SK-N-DZ (cell line): ENCODE measurements at regions not wholly inside any gene's neighbourhood (a gene's known extent, or its start where the extent isn't known, plus 50 kb on each side); places are given as distances from the start of the nearest gene placed in this dataset.
"Not testable (repeated sequence)": the region's sequence is repeated elsewhere in the genome, so short reads cannot be mapped to it uniquely, and the experiment has no call there.

Experiments
- DNase-seq: peaks from one replicate; pipeline ENCODE4 v3.0.0-alpha.2; 2015; ENCODE audit warnings: low spot score

GRCh38 chr4:26208237-26208994, 112.4 kb upstream of the RBPJ start:
- DNase-seq, result no peak

GRCh38 chr4:26209378-26209777, 111.4 kb upstream of the RBPJ start:
- DNase-seq, result not testable (repeated sequence)

- no peak for DNase-seq
Observed at GRCh38 chr4:26212528-26212927, 108.3 kb upstream of the RBPJ start.

- no peak for DNase-seq
Observed at GRCh38 chr4:26213317-26213716, 107.5 kb upstream of the RBPJ start.

GRCh38 chr4:26214994-26215393, 105.8 kb upstream of the RBPJ start:
- DNase-seq, result no peak

- no peak for DNase-seq
Observed at GRCh38 chr4:26215725-26216124, 105.1 kb upstream of the RBPJ start.

GRCh38 chr4:26217481-26217880, 103.3 kb upstream of the RBPJ start:
- no peak for DNase-seq

GRCh38 chr4:26217961-26218676, 102.7 kb upstream of the RBPJ start:
- no peak for DNase-seq

- peak; percentile 79 for DNase-seq
Observed at GRCh38 chr4:26218677-26219605, 101.9 kb upstream of the RBPJ start.

- DNase-seq, result no peak
Observed at GRCh38 chr4:26220696-26221095, 100.1 kb upstream of the RBPJ start.

GRCh38 chr4:26223155-26223554, 97.7 kb upstream of the RBPJ start:
- DNase-seq, result no peak

- DNase-seq, result peak; percentile 77
Observed at GRCh38 chr4:26226629-26227376, 94.0 kb upstream of the RBPJ start.

- DNase-seq, result peak; percentile 90
Observed at GRCh38 chr4:26227601-26228229, 93.1 kb upstream of the RBPJ start.

- no peak for DNase-seq
Observed at GRCh38 chr4:26228883-26229282, 91.9 kb upstream of the RBPJ start.

GRCh38 chr4:26229974-26230373, 90.8 kb upstream of the RBPJ start:
- no peak for DNase-seq

- no peak for DNase-seq
Observed at GRCh38 chr4:26233350-26233749, 87.5 kb upstream of the RBPJ start.

- DNase-seq, result no peak
Observed at GRCh38 chr4:26235500-26235899, 85.3 kb upstream of the RBPJ start.

- no peak for DNase-seq
Observed at GRCh38 chr4:26237916-26238315, 82.9 kb upstream of the RBPJ start.

- DNase-seq, result no peak
Observed at GRCh38 chr4:26238426-26238777, 82.4 kb upstream of the RBPJ start.

- peak; percentile 43 for DNase-seq
Observed at GRCh38 chr4:26238778-26239679, 81.8 kb upstream of the RBPJ start.
